Adrenal gland (tissue), 9 donors: ENCODE measurements at regions not wholly inside any gene's neighbourhood (a gene's known extent, or its start where the extent isn't known, plus 50 kb on each side); places are given as distances from the start of the nearest gene placed in this dataset.
A peak's percentile ranks its signal among the peaks of the same experiment; 100 is the strongest.

Source experiments
- DNase-seq, 7 donors: peaks; one replicate each; pipeline ENCODE4 v3.0.0-alpha.2; 2019 to 2020
- H3K27ac ChIP-seq, 5 donors: fragments of 200-600 bp; sonication (generic) in 4 of 5; 1 replicate in 3 of 5; 2 replicates in 2 of 5; pipeline versions ENCODE4 v1.5.1 to v1.8.0; 2016 to 2020; ENCODE audit warnings: mild to moderate bottlenecking in 1 of 5
- H3K27me3 ChIP-seq: fragments of 200-600 bp; 2 replicates; pipeline ENCODE4 v1.8.0; 2021
- H3K36me3 ChIP-seq, 2 donors: fragments of 200-600 bp; replicated peaks in 1 of 2; 1 replicate in 1 of 2; 2 replicates in 1 of 2; pipeline versions ENCODE4 v1.5.1 to v1.8.0; 2018 to 2022
- H3K4me1 ChIP-seq, 2 donors: fragments of 200-600 bp; replicated peaks in 1 of 2; 1 replicate in 1 of 2; 2 replicates in 1 of 2; pipeline versions ENCODE4 v1.5.1 to v1.8.0; 2018 to 2021
- H3K4me3 ChIP-seq, 4 donors: fragments of 200-600 bp; sonication (generic) in 3 of 4; one replicate each; pipeline ENCODE4 v1.5.1; 2016 to 2018
- H3K9me3 ChIP-seq, 3 donors: fragments of 200-600 bp; sonication (generic) in 1 of 3; replicated peaks in 1 of 3; 1 replicate in 2 of 3; 2 replicates in 1 of 3; pipeline versions ENCODE4 v1.5.1 to v1.8.0; 2016 to 2021
- CTCF ChIP-seq, 6 experiments: fragments of 450-650 bp in 4 of 6; fragments of 200-600 bp in 2 of 6; sonication (generic) in 1 of 6; IDR thresholded peaks; 1 replicate in 5 of 6; 2 replicates in 1 of 6; pipeline versions ENCODE4 v1.5.1 to v1.8.0; 2016 to 2021; ENCODE audit warnings: antibody characterized with exemption in 6 of 6, mild to moderate bottlenecking in 2 of 6, moderate library complexity in 1 of 6
- POLR2A ChIP-seq, 2 donors: fragments of 450-650 bp; IDR thresholded peaks; one replicate each; pipeline ENCODE4 v1.6.1; 2017; ENCODE audit warnings: antibody characterized with exemption in 2 of 2, mild to moderate bottlenecking in 2 of 2, moderate library complexity in 1 of 2
- WGBS, 4 donors: extraction: QIAGEN DNeasy Blood & Tissue Kit in 2 of 4; methylation state at CpG; one replicate each; pipeline versions ENCODE4 v1.1.5 to v1.1.7; 2013 to 2017; 5-methylcytosine and 5-hydroxymethylcytosine counted together
- intact Hi-C, 2 donors: fragments of 100-400 bp; cut with DNase I; formaldehyde crosslinking; loops; one replicate each; pipeline versions ENCODE4 v1.14.1 to v1.15.0; 2022 to 2023
- donor health status: healthy with polysubstance abuse.
- donor health status: Bipolar disorder and iron deficiency.
- donor health status: DM: yes; HTN: yes; CAD: no.
- donor health status: DM: no; HTN: no; CAD: no.
- donor health status: DM: no; HTN: no; CAD: no.

- 78 to 83% (median 82%) methylated on average over 12 of the region's 12 CpGs for WGBS, 4 donors
- no peak overlapping the region for H3K4me3 ChIP-seq
- no peaks in the 10 kb centered on the region for H3K4me1 ChIP-seq
- intact Hi-C loops: no loop called here
- H3K27ac ChIP-seq: no peak overlapping the region
- TF ChIP-seq POLR2A (IDR thresholded peaks at IDR 0.05): no peak
- no peak for TF ChIP-seq CTCF (IDR thresholded peaks at IDR 0.05)
- DNase-seq: no peak
- no peaks in the 10 kb centered on the region for H3K36me3 ChIP-seq
- no peaks in the 10 kb centered on the region for H3K27me3 ChIP-seq
- H3K9me3 ChIP-seq: no peaks in the 10 kb centered on the region
Measured at GRCh38 chr7:42686594-42687156, 225.2 kb downstream of the C7orf25 start.

- TF ChIP-seq CTCF (IDR thresholded peaks at IDR 0.05) (no peak), POLR2A (IDR thresholded peaks at IDR 0.05) (no peak)
- Histone ChIP-seq H3K4me1 (no peaks in the 10 kb centered on the region), H3K27ac (no peak overlapping the region), H3K4me3 (no peak overlapping the region), H3K36me3 (no peaks in the 10 kb centered on the region), H3K27me3 (no peaks in the 10 kb centered on the region), H3K9me3 (no peaks in the 10 kb centered on the region)
- no peak for DNase-seq
- intact Hi-C loops: no loop called here
- WGBS, 4 donors: 72 to 83% (median 78%) methylated on average over 9 of the region's 9 CpGs
Measured at GRCh38 chr7:42685911-42686310, 226.0 kb downstream of the C7orf25 start.

GRCh38 chr7:42677751-42678699 is 233.8 kb downstream of the C7orf25 start:
- intact Hi-C loops: no loop called here
- no peaks in the 10 kb centered on the region for H3K9me3 ChIP-seq
- H3K27me3 ChIP-seq: no peaks in the 10 kb centered on the region
- DNase-seq: peak; percentile 32 to 84 (median 67)
- TF ChIP-seq CTCF (IDR thresholded peaks at IDR 0.05) (no peak), POLR2A (IDR thresholded peaks at IDR 0.05) (no peak)
- WGBS, 4 donors: 7 to 28% (median 19%) methylated on average over 3 of the region's 3 CpGs
- H3K36me3 ChIP-seq: no peaks in the 10 kb centered on the region
- H3K4me3 ChIP-seq: no peak overlapping the region
- peaks cover 0 to 11% of the 10 kb centered on the region in 2 donors for H3K4me1 ChIP-seq
- H3K27ac ChIP-seq: peak overlapping the region in 2 of 5 donors; percentile 3 to 30

GRCh38 chr7:42674541-42674940 is 237.3 kb downstream of the C7orf25 start:
- no peak for DNase-seq
- Histone ChIP-seq H3K27ac (no peak overlapping the region), H3K4me3 (no peak overlapping the region), H3K36me3 (no peaks in the 10 kb centered on the region), H3K27me3 (no peaks in the 10 kb centered on the region), H3K9me3 (no peaks in the 10 kb centered on the region), H3K4me1 (peaks cover 0 to 11% of the 10 kb centered on the region in 2 donors)
- no peak for TF ChIP-seq CTCF (IDR thresholded peaks at IDR 0.05)
- TF ChIP-seq POLR2A (IDR thresholded peaks at IDR 0.05): no peak
- intact Hi-C loops: no loop called here
